GM12878 (cell line): ENCODE measurements at regions not wholly inside any gene's neighbourhood (a gene's known extent, or its start where the extent isn't known, plus 50 kb on each side); places are given as distances from the start of the nearest gene placed in this dataset.

Experiments
- ATAC-seq: fragments of 200-7000 bp; cut with Tn5 transposase; 3 replicates; pipeline ENCODE4 v1.9.1; 2020; ENCODE audit warnings: mild to moderate bottlenecking, moderate library complexity
- BruUV-seq: library from RNA; stranded (reverse); fragments of 400-500 nt; replicated peaks from 2 replicates; lab custom pipeline; 2021; lab: Mats Ljungman, UMichigan
- CTCF ChIA-PET: fragments of 300-600 bp; sonication (Branson Sonifier 250); formaldehyde crosslinking; extraction: SDS; loops from one replicate; lab custom pipeline; 2021; ENCODE audit warnings: inconsistent platforms; lab: Yijun Ruan, JAX
- POLR2A ChIA-PET: fragments of 350-600 bp; formaldehyde crosslinking; extraction: SDS; loops from one replicate; lab custom pipeline; 2021; ENCODE audit warnings: inconsistent platforms; lab: Charles Lee
- RAD21 ChIA-PET: fragments of 300-600 bp; sonication (Branson Sonifier 250); formaldehyde crosslinking; loops from one replicate; lab custom pipeline; 2023; ENCODE audit warnings: antibody characterized with exemption; ENCODE audit not compliant: unreplicated experiment; lab: Charles Lee
- SMC1A ChIA-PET: fragments of 300-600 bp; sonication (Branson Sonifier 250); formaldehyde crosslinking; loops from one replicate; lab custom pipeline; 2023; ENCODE audit not compliant: unreplicated experiment, uncharacterized antibody; lab: Charles Lee
- DNase-seq: peaks from one replicate; pipeline ENCODE4 v3.0.0-alpha.2; 2011; ENCODE audit warnings: low read depth, low spot score
- FAIRE-seq: peaks from 3 replicates; lab custom pipeline; 2011; peaks lifted over from hg19 to GRCh38; lab: Jason Lieb, UNC
- H2AFZ ChIP-seq: 2 replicates; pipeline ENCODE4 v1.6.0; 2011; ENCODE audit warnings: low read depth, low read length, control low read depth; ENCODE audit not compliant: control insufficient read depth
- H3K27ac ChIP-seq: 2 replicates; pipeline ENCODE4 v1.5.1; 2011; ENCODE audit warnings: control low read depth; ENCODE audit not compliant: control insufficient read depth, insufficient read depth
- H3K27me3 ChIP-seq, 2 experiments: replicated peaks in 1 of 2; 2 replicates each; pipeline versions ENCODE4 v1.6.0 to v1.6.1; 2011; ENCODE audit warnings: low read length in 1 of 2; ENCODE audit not compliant: control insufficient read depth in 2 of 2, insufficient read depth in 2 of 2
- H3K36me3 ChIP-seq, 2 experiments: 2 replicates each; pipeline ENCODE4 v1.5.1; 2011; ENCODE audit warnings: low read length in 1 of 2; ENCODE audit not compliant: control insufficient read depth in 2 of 2, insufficient read depth in 2 of 2
- H3K4me1 ChIP-seq: 2 replicates; pipeline ENCODE4 v1.6.1; 2011; ENCODE audit warnings: mild to moderate bottlenecking, low read length, moderate library complexity, mixed read lengths; ENCODE audit not compliant: control insufficient read depth, insufficient read depth
- H3K4me2 ChIP-seq: 2 replicates; pipeline ENCODE4 v1.6.0; 2011; ENCODE audit warnings: control low read depth; ENCODE audit not compliant: control insufficient read depth, insufficient read depth
- H3K4me3 ChIP-seq: fragments of 200-600 bp; sonication (generic); 2 replicates; pipeline ENCODE4 v1.5.1; 2016
- H3K79me2 ChIP-seq: 2 replicates; pipeline ENCODE4 v1.6.0; 2011; ENCODE audit warnings: low read length; ENCODE audit not compliant: control insufficient read depth, insufficient read depth
- H3K9ac ChIP-seq: 2 replicates; pipeline ENCODE4 v1.8.0; 2011; ENCODE audit warnings: low read length, control low read depth, mixed read lengths; ENCODE audit not compliant: control insufficient read depth, insufficient read depth
- H3K9me3 ChIP-seq: replicated peaks from 3 replicates; pipeline ENCODE4 v1.5.1; 2011; ENCODE audit warnings: mild to moderate bottlenecking, low read length; ENCODE audit not compliant: control insufficient read depth, insufficient read depth
- H4K20me1 ChIP-seq: 2 replicates; pipeline ENCODE4 v1.6.0; 2011; ENCODE audit not compliant: control insufficient read depth, insufficient read depth
- ATF7 ChIP-seq: fragments of 450-650 bp; IDR thresholded peaks from 2 replicates; pipeline ENCODE4 v1.6.1; 2016; ENCODE audit warnings: low read depth, mild to moderate bottlenecking
- CUX1 ChIP-seq: IDR thresholded peaks from 2 replicates; pipeline ENCODE4 v1.6.1; 2012; ENCODE audit warnings: improper control_type of control experiment, low read depth, low read length; ENCODE audit not compliant: insufficient replicate concordance
- KAT2A ChIP-seq: conservative IDR thresholded peaks from 2 replicates; pipeline ENCODE4 v1.6.1; 2011; ENCODE audit warnings: low read depth, low read length; ENCODE audit not compliant: control insufficient read depth
- MXI1 ChIP-seq: fragments of 150-350 bp; IDR thresholded peaks from 2 replicates; pipeline ENCODE4 v1.6.1; 2011; ENCODE audit warnings: low read depth, mild to moderate bottlenecking, inconsistent platforms, low read length, improper control_type of control experiment
- NR2F1 ChIP-seq: fragments of 450-650 bp; conservative IDR thresholded peaks from 2 replicates; pipeline ENCODE4 v1.6.1; 2017; ENCODE audit warnings: mild to moderate bottlenecking
- SMARCA5 ChIP-seq: fragments of 450-650 bp; IDR thresholded peaks from 2 replicates; pipeline ENCODE4 v1.6.1; 2017; ENCODE audit warnings: mild to moderate bottlenecking
- SUPT20H ChIP-seq: IDR thresholded peaks from 2 replicates; pipeline ENCODE4 v1.6.1; 2011; ENCODE audit warnings: low read depth, mild to moderate bottlenecking, low read length, moderate library complexity, borderline replicate concordance; ENCODE audit not compliant: control insufficient read depth
- YY1 ChIP-seq: IDR thresholded peaks from 2 replicates; pipeline ENCODE4 v1.6.1; 2011; ENCODE audit warnings: low read depth, mild to moderate bottlenecking, low read length
- ZSCAN29 ChIP-seq: fragments of 450-650 bp; IDR thresholded peaks from 2 replicates; pipeline ENCODE4 v1.6.1; 2017; ENCODE audit warnings: mild to moderate bottlenecking, moderate library complexity
- WGBS: methylation state at CpG from one replicate; pipeline ENCODE4 v1.1.6; 2016; ENCODE audit warnings: low lambda C conversion rate; ENCODE audit not compliant: insufficient replicate concordance, insufficient coverage; ENCODE audit errors: missing lambda C conversion rate; 5-methylcytosine and 5-hydroxymethylcytosine counted together
- in situ Hi-C: fragments of 300-500 bp; cut with MboI; formaldehyde crosslinking; loops from 9 replicates; pipeline ENCODE4 v1.14.3; 2018; ENCODE audit warnings: mixed read lengths
- intact Hi-C: fragments of 100-400 bp; cut with micrococcal nuclease; formaldehyde crosslinking; loops from one replicate; pipeline ENCODE4 v1.14.2; 2022; ENCODE audit not compliant: unreplicated experiment

GRCh38 chr18:43877616-43878321, 600.5 kb upstream of the SYT4 start:
- FAIRE-seq (no peak), ATAC-seq (no peak), DNase-seq (no peak)
- H3K9me3 ChIP-seq, result no peaks in the 10 kb centered on the region
- no peaks in the 10 kb centered on the region for H3K27me3 ChIP-seq
- no peak overlapping the region for H2AFZ ChIP-seq
- H4K20me1 ChIP-seq, result no peaks in the 10 kb centered on the region
- H3K79me2 ChIP-seq, result no peaks in the 10 kb centered on the region
- H3K4me1 ChIP-seq, result no peaks in the 10 kb centered on the region
- no peak overlapping the region for H3K9ac ChIP-seq
- no peak overlapping the region for H3K4me2 ChIP-seq
- no peak overlapping the region for H3K27ac ChIP-seq
- WGBS, result 61% methylated on average over 3 of the region's 3 CpGs
- in situ Hi-C loops, result no loop called here
- intact Hi-C loops, result no loop called here
- ChIA-PET SMC1A (interaction anchor here (1.5 kb wide), 1 partner anchor 8 kb away, joined by 3 read pairs; no protein-coding TSS in a partner anchor), POLR2A (no interaction called here), RAD21 (no interaction called here), CTCF (no interaction called here)
- no peaks in the 10 kb centered on the region for H3K36me3 ChIP-seq
- no TSS peak for BruUV-seq
- no peak for TF ChIP-seq MXI1
- no peak for TF ChIP-seq NR2F1
- TF ChIP-seq SMARCA5, result no peak
- no peak for TF ChIP-seq CUX1
- no peak for TF ChIP-seq SUPT20H
- no peak for TF ChIP-seq ZSCAN29
- TF ChIP-seq KAT2A, result no peak
- no peak for TF ChIP-seq ATF7
- TF ChIP-seq YY1, result no peak
- no peak overlapping the region for H3K4me3 ChIP-seq
